NCI-H2227 (cell line): ENCODE measurements at regions not wholly inside any gene's neighbourhood (a gene's known extent, or its start where the extent isn't known, plus 50 kb on each side); places are given as distances from the start of the nearest gene placed in this dataset.

ENCODE experiments used
- DNase-seq: peaks from one replicate; lab custom pipeline; 2025; ENCODE audit not compliant: unreplicated experiment; lab: John Stamatoyannopoulos, UW

DNA sequence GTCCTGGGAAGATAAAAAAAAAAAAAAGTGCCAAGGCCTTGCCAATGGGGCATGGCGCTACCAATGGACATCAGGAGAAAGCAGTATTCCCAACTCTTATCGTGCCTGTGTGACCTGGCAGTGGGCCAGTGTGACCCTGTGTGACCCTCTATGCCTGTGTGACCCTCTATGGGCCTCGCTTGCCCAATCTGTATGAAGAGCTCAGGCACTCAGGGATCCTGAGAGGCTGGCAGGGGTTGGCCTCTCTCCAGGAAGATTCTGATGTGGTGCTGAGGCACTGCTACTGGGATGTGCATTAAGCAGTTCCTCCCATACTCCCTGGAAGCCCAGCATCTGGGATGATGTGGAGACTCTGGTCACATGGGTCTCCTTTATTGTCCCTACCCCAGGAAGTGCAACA is 179.2 kb downstream of the MACROH2A1 start:
- no peak for DNase-seq

DNA sequence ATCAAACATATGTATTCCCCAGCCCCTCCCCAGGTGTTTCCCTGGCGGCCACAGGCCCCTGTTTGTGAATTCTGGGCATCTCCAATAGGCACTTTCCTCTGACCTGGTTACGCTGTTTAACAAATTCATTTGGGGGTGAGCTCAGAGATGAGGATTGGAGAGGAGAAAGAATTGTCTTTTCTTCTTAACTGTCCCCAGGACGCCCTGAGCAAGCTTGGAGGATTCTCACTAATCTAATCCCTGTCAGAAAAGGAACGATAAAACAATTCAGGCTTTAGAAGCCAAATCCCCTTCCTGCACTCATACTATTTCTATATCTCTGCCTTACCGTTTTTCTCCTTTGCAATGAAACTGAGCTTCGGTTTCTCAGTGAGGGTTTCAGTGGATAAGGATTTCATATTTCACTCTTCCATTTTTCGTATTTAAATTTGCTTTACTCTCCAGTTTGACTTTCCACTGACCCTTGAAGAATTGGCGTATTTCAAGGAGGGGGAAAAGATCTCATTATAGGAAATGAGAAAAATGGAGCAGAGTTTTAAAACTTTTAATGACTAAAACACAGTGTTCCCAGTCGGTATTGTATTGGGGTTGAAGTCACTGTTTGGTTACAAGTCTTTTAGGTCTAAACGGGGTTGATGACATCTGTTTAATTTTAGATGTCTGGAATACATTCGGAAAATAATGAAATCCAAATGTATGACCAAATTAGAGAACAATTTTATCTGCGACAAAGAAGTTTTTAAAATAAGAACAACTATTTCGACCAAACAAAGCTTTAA is 180.1 kb downstream of the MACROH2A1 start:
- no peak for DNase-seq

DNA sequence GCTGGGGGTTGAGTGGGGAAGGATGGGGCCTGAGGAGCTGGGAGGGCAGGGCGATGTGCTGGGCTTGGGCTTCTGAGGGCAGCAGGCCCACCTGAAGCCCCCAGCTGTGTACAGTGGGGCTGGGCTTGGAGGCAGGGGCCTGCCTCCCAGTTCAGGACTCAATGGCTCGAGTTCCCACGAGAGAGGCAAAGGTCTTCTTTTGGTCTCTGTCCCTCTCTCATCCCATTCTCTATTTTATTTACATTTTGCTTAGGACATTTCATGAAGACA is 180.6 kb downstream of the MACROH2A1 start:
- DNase-seq: no peak

DNA sequence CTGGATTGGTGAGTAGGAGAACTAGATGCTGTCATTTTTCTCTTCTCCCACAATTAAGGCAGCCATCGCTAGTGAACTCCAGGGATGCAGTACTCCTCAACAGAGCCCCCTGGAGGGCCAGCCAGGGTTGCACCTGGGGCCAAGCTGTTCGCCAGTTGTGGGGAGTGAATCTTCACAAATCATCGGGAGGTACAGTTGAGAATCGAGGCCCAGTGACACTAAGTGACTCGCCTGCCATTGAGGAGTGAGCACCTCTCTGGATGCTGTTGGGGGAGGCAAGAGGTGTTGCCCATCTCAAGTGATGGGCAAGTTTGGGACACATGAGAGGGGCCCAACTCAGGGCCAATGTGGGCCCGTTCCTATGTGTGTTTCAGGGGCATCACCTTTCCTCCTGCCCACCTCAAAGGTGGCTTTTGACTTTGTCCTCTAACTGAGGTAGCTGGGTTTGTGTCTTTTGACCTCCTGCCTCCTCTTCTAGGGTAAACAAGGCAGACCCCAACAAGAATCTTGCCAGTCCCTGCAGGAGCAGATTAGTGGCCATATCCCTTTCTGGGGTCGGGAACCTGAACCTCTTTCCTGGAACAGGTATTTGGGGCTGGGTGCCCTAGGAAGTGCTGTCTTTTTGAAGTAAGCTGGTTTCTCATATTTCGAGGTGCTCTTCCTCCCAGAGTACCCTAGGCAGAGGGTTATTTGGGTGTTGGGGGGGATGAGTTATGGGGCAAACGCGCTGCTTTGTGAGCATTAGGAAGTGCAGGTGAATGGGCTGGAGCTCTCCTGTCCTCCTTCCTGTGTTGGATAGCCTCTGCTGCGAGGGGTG is 181.2 kb downstream of the MACROH2A1 start:
- DNase-seq: no peak

DNA sequence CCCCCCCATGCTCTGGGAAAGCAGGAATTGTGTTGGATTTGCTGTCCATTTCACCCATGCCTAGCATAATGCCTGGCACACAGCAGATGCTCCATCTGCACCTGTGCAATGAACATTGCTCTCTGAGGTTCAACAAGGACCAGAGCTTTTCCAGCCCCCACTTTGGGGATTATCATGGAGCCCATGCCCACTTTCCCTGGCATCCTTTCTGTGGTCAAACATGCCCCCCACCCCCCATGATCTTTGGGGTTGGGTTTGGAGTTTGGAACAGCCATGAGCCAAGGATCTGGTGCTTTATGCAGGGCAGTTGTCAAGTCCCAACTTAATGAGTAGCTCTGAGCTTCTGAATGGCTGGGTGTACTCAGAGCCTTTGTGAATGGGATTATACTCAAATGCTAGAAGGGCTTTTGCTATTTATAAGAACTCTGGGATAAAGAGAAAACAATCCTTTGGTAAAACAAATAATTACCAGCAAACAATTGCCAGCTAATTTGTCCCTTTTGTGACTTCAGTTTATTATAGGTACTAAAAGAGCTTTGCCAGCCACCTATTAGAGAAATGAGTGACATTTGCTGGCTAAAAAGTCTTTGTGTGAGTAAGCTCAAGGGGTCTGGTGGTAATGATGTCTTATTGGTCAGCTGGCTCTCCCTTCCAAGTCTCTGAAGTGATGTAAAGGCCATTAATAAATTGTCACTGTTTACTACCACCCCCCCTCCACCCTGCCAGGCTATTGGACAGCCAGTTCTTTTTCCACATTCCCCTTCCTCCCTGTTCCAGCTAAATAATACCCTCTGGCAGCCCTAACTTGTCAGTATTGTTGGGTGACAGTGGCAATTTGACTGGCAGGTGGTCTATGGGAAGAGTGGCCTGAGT is 182.3 kb downstream of the MACROH2A1 start:
- peak; percentile 22 for DNase-seq

DNA sequence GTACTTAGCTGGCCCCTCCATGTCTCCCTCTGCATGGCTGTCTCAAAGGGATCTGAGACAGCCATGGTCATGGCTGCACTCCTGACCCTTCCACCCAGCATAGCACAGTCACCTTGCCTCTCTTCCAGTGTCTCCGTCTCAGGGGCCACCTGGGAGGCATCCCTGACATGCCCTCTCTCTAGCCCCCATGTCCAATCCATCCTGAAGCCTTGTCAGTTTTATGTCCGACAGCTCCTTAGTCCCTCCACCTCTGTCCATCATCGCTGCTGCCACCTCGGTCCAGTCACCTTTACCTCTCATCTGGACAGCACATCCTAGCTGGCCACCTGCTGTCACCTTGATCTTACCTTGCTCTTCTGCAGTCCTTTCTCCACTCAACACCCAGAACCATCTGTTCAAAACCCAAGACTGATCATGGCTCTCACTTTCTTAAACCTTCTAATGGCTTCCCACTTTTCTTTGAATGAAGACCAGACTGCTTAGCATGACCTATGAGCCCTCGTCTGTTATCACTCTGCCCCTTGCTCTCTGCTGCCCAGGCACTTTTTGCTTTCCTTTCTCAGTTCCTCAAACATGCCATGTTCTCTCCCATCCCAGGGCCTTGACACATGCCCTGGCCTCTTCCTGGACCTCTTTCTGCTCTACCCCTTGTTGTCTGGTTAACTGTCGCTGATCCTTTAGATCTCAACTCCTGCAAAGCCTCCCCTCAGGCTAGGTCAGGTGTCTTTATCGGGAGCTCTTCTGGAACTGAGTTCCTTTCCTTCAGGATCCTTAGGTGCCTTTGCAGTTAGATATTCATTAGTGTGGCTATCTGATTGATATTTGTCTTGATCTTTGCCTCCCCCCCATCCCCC is 181.8 kb upstream of the PITX1 start:
- no peak for DNase-seq

DNA sequence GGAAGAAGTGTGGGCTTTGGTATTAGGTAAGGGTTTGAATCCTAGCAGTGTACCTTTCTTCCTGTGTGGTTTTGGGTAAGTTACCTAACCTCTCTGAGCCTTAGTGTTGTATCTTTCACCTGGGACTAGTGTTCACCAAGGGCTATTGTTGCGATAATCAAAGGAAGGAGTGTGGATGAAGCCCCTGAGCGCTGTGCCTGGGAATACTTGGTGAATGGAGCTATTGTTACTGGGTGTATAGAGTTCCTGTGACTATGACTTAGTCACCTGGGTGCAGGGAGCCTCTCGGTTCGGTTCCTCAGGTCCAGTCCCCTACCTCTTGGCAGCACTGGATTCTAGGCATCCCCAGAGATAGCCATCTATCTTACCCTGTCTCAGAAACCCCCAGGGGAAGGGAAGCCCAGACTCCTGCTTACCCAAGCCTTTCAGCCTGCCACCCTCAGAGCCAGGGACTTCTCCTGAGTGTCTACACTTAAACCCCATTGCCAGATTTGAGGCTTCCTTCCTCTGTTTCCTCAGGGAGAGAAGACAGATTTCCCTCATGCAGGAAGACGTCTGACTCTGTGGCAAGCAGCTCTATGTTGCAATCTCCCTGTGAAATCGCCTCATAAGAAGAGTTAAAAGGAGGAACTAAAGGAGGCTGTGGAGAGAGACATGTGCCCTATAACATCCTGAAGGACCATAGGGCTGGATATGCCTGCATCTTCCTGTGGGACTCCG is 181.0 kb upstream of the PITX1 start:
- DNase-seq: no peak

DNA sequence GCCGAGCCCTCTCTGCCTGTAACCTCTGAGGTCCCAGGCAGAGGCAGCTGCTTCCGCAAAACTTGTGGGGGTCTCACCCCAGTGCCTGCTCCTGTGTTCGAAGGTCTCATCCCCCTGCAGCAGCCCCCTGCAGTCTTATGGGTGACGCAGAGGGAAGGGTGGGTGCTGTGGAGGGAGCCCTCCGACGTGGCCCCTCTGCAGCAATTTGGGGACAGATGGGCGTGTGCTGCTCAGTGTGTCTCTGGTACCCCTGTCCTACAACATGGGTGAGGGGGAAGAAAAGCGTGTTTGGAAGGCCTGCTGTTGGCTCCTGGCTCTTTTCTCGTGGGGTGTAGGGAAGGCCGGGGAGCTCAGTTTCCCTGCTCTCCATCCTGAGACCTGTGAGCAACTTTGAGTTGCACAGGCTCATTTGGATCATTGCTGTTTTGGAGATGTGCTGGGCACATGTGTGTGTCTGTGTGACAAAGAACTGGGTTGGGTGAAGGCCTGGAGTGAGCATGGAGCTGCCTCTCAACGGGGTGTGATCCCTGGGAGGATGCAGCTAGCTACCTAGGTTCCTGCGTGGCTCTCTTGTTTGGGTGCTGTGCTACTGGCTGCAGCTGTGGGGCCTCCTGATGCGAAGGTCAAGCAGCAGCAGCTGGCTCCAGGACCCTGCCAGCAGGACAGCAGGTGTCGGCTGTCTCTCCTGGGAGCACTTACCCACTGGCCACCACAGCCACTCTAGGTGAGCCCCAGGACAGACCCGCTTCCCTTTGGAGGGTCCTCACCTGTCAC is 179.6 kb upstream of the PITX1 start:
- no peak for DNase-seq

DNA sequence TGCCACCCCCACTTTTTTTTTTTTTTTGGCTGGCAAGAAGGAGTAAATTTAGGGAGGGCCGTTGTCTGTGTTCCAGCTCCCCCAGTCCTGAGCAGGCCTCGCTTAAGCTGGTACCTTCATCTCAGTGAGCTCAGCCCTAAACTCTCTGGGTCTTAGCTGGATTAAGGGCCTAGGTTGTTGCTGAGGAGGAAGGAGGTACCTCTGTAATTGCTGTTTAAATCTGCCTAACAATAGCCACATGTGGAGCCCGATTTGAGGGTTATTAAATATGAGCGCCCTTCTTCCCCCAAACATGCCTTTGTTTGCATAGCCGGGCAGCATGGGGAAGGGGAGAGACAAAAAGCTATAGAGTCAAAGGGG is 179.0 kb upstream of the PITX1 start:
- no peak for DNase-seq

DNA sequence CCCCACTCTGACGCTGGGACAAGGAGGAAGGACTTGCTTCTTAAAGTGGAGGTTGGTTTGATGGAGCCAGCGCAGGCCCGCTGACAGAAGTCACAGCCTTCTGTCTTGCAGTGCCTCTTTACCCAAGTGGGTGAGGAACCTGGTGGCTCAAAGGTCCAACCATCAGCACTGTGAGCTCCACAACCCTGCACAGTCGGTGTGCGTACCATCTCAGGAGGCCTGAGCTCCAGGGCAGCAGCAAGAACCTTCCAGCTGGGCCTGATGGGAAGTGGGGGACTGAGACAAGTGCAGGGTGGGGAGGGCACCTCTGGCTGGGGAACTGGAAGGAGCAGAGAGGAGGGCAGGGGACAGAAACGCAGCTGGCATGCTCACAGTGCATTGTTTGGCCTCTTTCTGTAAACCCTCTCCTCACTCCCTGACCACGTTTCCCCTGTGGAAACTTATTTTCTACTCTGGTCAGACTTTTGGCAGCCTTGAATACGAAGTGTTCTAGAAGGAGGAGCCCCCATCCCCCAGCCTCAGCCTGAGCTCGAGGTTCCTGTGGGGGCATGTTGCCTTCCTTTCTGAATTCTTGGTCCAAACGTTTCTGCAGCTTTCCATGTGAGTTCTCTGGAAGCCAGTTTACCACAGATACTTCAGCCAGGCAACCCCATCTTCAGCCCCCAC is 178.5 kb upstream of the PITX1 start:
- DNase-seq: no peak

DNA sequence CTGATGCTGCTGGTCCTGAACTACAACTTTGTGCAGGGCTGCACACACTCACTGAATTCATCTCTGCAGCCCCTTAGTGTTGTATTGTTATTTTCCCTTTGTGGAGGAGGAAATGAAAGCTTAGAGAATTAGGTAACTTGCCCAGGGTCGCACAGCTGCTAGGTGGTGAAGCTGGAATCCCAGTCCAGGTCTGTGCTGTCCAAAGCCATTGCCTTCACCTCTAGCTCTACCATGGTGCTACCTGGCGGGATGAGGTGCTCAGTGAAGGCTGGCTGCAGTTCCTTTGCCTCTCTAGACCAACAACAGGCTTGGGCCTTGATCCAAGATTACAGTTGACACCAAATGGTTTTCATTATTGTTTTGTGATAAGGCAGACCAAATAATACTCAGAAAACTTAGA is 177.8 kb upstream of the PITX1 start:
- DNase-seq: no peak

DNA sequence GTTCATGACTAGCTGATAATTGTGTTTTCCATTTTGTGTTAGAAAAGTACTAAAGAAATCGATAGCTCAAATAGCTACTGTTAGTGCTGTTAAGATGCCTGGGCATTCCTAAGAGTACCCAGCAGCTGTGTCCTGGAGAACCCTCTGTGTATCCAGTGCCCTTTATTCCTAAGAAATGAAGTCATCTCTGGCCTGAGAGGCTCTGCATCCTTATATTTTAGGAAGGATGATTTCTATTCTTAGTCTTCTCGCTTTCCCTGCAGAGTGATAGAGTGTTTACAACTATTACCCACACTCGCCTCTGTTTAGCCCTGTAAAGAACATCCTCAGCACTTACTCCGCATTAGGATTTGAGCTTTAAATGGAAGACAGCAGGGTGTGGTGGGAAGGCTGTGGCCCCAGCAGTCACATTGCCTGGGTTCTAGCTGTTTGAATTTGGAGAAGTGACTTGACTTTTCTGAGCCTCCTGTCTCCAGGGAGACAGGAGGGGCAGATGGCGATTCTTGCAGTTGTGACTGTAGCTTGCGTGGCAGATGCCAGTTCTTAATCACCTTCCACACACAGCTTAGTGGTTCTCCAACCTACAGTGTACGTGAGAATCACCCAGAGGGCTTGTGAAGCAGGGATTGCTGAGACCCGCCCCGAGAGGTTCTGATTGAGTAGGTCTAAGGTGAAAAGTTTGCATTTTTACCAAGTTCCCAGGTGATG is 177.2 kb upstream of the PITX1 start:
- no peak for DNase-seq

DNA sequence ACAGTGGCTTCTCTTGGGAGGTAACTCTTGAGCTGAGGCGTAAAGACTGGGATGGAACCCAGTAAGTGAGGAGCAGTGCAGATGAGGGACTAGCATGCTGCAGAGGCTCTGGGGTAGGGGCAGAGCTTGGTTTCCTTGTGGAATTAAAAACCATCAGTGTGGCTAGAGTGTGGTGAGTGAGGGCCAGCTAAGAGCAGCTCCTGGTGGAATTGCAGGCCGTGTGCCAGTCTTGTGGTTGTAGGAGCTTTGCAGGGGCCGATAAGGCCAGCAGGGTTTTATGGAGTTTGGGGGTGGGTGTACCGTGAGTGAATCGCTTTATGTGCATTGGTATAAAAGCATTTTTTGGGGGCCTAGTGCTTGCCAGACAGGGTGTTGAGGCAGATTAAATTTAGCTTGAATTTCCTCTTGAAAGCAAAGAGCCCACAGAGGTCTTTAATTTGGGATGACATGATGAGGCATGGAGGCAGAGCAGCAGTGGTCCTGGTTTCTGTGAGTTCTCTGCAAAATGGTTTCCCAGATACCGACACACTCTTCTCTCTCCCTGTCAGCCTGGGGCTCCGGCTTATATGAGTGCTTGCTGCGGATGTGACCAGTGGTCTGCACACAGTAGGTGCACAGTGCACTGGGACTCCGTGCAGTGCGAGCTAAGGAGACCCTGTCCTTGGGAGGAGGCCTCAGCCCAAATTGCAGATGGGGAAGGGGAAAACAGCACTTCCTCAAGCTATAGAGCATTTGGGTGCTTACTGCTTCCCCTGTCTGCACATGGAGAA is 176.4 kb upstream of the PITX1 start:
- no peak for DNase-seq

DNA sequence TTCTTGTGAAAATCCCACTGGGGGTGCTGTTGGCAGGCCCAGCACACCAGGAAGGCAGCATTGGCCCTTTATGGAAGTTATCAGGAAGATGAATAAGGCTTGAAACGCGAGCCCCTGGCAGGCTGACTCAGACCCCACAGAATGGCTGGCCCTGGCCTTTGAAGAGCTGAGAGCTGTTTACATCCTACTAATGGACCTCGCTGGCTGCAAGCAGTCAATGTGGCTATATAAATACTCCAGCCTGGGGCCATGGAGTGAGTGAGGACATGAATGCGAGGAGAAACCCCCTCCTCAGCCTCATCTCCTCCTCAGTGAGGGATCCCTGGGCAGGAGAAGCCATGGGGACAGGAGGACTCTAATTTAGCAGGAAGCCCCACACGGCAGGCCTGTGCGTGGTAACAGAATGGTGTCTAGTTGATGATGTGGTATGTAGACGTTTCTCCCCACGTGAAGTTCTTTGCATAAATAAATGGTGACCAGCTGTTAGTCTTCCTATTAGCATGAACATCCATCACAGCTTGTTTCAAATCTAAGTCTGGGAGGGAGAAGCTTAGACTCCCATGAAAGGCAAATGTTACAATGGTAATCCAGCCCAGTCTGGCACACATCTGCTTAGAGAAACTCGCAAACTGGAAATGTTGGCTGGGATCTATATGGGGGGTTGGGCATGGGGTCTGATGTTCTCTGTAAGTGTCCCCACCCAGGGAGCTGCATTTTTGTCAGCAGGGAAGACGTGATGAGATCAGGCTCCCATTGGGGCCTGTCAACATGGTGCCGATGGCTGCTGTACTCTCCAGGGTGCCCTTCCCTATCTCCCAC is 175.1 kb upstream of the PITX1 start:
- no peak for DNase-seq

DNA sequence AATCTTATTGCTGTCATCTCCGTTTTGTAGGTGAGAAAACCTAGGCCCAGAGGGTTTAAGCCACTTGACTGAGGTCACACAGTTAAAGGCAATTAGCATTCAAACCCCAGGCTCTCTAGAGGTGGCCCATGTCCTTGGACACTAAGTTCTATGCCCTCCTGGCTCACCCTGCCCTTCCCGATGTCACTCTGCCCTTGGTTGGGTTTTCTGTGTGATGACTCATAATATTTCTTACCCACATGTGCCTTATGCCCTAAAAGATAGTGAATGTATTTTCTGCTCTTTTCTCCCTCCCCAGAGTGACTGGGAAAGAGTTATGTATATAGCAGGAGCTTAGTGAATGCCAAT is 174.5 kb upstream of the PITX1 start:
- DNase-seq: no peak

DNA sequence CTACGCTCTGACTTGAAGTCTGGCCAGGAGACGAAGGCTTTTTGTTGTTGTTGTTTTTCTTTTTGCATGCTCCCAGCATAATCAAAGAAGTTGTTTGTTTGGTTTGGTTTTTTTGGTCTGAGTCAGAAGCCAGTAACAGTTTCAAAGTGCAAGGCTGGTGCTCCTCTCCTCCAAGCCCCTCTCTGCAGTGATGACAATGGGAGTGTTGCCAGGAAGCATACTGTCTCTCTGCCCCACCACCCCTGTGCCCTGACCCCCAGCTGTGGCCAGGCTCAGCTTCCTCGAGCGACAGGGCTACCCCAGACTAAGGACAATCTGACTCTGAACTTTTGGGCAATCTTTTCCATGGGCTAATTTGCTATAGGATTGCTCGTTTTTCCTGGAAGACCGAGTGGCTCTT is 173.8 kb upstream of the PITX1 start:
- no peak for DNase-seq

DNA sequence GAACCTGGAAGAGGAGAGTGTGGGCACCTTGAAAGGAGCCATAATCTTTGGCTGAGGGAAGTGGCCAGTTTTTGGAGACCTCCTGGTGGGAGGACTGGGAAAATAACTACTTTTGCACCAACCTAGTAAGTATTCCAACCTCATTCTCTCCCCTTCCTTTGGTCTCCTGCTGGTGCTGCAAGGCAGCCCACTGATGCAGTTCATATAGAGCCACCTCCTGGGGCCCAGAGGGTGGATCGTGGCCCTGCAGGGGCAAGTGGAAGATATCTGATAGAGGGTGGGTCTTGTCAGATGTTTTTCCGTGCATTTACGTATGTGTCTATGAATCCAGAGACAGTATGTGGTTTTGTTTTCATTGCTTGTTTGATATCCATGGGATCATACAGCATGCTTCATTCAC is 172.8 kb upstream of the PITX1 start:
- no peak for DNase-seq
